DOHH2 (cell line): ENCODE measurements at regions not wholly inside any gene's neighbourhood (a gene's known extent, or its start where the extent isn't known, plus 50 kb on each side); places are given as distances from the start of the nearest gene placed in this dataset.
"Not testable (repeated sequence)": the region's sequence is repeated elsewhere in the genome, so short reads cannot be mapped to it uniquely, and the experiment has no call there.

Source experiments
- EZH2phosphoT487 ChIP-seq: fragments of 200-600 bp; sonication (generic); IDR thresholded peaks from 2 replicates; pipeline ENCODE4 v1.6.1; 2017; ENCODE audit warnings: borderline replicate concordance, mild to moderate bottlenecking, antibody characterized with exemption, low read length, moderate library complexity, mixed read lengths
- TF ChIP-seq, protein P1 (sequence below): fragments of 200-600 bp; sonication (generic); IDR thresholded peaks from one replicate; pipeline ENCODE4 v1.5.1; 2014; ENCODE audit warnings: antibody characterized with exemption, mild to moderate bottlenecking, low read depth, low read length; ENCODE audit not compliant: poor library complexity, severe bottlenecking

DNA sequence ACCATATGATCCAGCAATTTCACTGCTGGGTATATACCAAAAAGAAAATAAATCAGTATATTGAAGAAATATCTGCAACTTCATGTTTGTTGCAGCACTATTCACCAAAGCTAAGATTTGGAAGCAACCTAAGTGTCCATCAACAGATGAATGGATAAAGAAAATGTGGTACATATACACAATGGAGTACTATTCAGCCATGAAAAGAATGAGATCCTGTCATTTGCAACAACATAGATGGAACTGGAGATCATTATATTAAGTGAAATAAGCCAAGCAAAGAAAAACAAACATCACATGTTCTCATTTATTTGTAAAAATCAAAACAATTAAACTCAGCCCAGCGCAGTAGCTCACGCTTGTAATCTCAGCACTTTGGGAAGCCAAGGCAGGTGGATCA lies 184.4 kb upstream of the NR5A2 start:
- TF ChIP-seq, protein P1, sequence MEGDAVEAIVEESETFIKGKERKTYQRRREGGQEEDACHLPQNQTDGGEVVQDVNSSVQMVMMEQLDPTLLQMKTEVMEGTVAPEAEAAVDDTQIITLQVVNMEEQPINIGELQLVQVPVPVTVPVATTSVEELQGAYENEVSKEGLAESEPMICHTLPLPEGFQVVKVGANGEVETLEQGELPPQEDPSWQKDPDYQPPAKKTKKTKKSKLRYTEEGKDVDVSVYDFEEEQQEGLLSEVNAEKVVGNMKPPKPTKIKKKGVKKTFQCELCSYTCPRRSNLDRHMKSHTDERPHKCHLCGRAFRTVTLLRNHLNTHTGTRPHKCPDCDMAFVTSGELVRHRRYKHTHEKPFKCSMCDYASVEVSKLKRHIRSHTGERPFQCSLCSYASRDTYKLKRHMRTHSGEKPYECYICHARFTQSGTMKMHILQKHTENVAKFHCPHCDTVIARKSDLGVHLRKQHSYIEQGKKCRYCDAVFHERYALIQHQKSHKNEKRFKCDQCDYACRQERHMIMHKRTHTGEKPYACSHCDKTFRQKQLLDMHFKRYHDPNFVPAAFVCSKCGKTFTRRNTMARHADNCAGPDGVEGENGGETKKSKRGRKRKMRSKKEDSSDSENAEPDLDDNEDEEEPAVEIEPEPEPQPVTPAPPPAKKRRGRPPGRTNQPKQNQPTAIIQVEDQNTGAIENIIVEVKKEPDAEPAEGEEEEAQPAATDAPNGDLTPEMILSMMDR: not testable (repeated sequence)
- TF ChIP-seq EZH2phosphoT487: not testable (repeated sequence)
